ENCODE measurements at regions not wholly inside any gene's neighbourhood (a gene's known extent, or its start where the extent isn't known, plus 50 kb on each side); places are given as distances from the start of the nearest gene placed in this dataset.
A peak's percentile ranks its signal among the peaks of the same experiment; 100 is the strongest.
"Not testable (repeated sequence)": the region's sequence is repeated elsewhere in the genome, so short reads cannot be mapped to it uniquely, and the experiment has no call there.

GRCh38 chr17:20896153-20896649 is 146.6 kb downstream of the USP22 start:
- Histone ChIP-seq H3K9me3 (ENCODE audit: control insufficient read depth in 4 of 4, insufficient read depth in 3 of 4, low read length in 3 of 4) (peaks cover 0 to 6% (median 0%) of the 10 kb centered on the region in 4 donors), H3K27ac (ENCODE audit: low read depth in 1 of 2, low read length in 1 of 2) (no peak overlapping the region), H3K4me1 (ENCODE audit: control insufficient read depth in 5 of 5, insufficient read depth in 5 of 5, low read length in 5 of 5) (peaks cover 0 to 2% (median 0%) of the 10 kb centered on the region in 5 donors), H3K36me3 (ENCODE audit: control insufficient read depth in 4 of 4, insufficient read depth in 4 of 4, low read length in 4 of 4) (no peaks in the 10 kb centered on the region), H3K4me3 (no peak overlapping the region), H3K9ac (ENCODE audit: insufficient read depth in 1 of 2, low read length in 2 of 2) (no peak overlapping the region), H3K27me3 (ENCODE audit: control insufficient read depth in 3 of 3, insufficient read depth in 3 of 3, low read length in 2 of 3) (peaks cover 0 to 2% (median 0%) of the 10 kb centered on the region in 3 donors)
- DNase-seq (peak in 2 of 3 donors; percentile 12 to 13), ATAC-seq (ENCODE audit: insufficient read depth, low FRiP score) (no peak)
- TF ChIP-seq, protein P1, sequence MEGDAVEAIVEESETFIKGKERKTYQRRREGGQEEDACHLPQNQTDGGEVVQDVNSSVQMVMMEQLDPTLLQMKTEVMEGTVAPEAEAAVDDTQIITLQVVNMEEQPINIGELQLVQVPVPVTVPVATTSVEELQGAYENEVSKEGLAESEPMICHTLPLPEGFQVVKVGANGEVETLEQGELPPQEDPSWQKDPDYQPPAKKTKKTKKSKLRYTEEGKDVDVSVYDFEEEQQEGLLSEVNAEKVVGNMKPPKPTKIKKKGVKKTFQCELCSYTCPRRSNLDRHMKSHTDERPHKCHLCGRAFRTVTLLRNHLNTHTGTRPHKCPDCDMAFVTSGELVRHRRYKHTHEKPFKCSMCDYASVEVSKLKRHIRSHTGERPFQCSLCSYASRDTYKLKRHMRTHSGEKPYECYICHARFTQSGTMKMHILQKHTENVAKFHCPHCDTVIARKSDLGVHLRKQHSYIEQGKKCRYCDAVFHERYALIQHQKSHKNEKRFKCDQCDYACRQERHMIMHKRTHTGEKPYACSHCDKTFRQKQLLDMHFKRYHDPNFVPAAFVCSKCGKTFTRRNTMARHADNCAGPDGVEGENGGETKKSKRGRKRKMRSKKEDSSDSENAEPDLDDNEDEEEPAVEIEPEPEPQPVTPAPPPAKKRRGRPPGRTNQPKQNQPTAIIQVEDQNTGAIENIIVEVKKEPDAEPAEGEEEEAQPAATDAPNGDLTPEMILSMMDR (IDR thresholded peaks at IDR 0.05; ENCODE audit: control extremely low read depth, extremely low read depth) = no peak
- 55 to 80% methylated on average over 30 of the region's 30 CpGs for WGBS, 2 donors

GRCh38 chr17:20898726-20899125 is 144.1 kb downstream of the USP22 start:
- H3K27me3 ChIP-seq (ENCODE audit: control insufficient read depth in 3 of 3, insufficient read depth in 3 of 3, low read length in 2 of 3) = peaks cover 0 to 10% (median 6%) of the 10 kb centered on the region in 3 donors
- H3K9ac ChIP-seq (ENCODE audit: insufficient read depth in 1 of 2, low read length in 2 of 2); H3K27ac ChIP-seq (ENCODE audit: low read depth in 1 of 2, low read length in 1 of 2); H3K4me3 ChIP-seq; H3K9me3 ChIP-seq (ENCODE audit: control insufficient read depth in 4 of 4, insufficient read depth in 3 of 4, low read length in 3 of 4); H3K36me3 ChIP-seq (ENCODE audit: control insufficient read depth in 4 of 4, insufficient read depth in 4 of 4, low read length in 4 of 4); H3K4me1 ChIP-seq (ENCODE audit: control insufficient read depth in 5 of 5, insufficient read depth in 5 of 5, low read length in 5 of 5); DNase-seq; ATAC-seq (ENCODE audit: insufficient read depth, low FRiP score): not testable (repeated sequence)
- 61 to 68% methylated on average over 5 of the region's 5 CpGs for WGBS, 2 donors

DNA sequence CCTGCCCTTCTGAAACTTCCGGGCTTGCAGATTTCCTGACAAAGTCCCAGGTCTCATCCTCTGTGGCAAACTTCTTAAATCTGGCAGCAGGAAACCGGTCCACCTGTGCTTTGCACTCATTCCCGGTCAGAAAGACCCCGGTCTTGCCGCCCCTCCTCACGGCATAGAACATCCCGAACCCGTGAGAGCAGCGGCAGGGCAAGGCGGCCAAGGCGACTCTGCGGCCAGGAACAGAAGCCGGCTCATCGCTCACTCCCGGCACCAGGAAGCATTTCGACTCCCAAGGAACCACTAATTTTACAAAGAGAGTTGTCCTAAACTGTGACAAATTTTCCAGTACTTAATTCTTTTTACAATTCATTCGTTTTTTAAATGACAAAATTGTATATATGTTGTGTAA is 140.3 kb downstream of the USP22 start:
- DNase-seq; ATAC-seq (ENCODE audit: insufficient read depth, low FRiP score): not testable (repeated sequence)

DNA sequence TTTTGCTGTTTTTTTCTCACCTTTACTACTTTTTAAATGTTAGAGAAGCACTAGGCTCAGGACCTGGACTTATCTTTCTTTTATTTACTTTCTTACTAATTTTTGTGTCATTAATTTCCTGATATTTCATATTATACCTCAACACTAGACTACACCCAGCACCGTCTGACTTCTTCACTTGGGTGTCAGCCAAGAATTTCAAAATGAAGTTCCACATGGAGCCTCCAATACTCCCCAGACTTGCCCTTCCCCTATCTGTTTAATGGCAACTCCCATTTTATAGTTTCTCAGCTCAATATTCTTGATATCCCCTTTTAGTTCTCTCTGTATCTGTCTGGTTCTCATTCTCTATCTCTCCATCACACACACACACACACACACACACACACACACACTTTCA is 139.3 kb downstream of the USP22 start:
- H3K27me3 ChIP-seq (ENCODE audit: control insufficient read depth in 3 of 3, insufficient read depth in 3 of 3, low read length in 2 of 3) = peaks cover 0 to 10% (median 9%) of the 10 kb centered on the region in 3 donors
- not testable (repeated sequence) for ATAC-seq (ENCODE audit: insufficient read depth, low FRiP score); H3K27ac ChIP-seq (ENCODE audit: low read depth in 1 of 2, low read length in 1 of 2); H3K9me3 ChIP-seq (ENCODE audit: control insufficient read depth in 4 of 4, insufficient read depth in 3 of 4, low read length in 3 of 4); H3K36me3 ChIP-seq (ENCODE audit: control insufficient read depth in 4 of 4, insufficient read depth in 4 of 4, low read length in 4 of 4); H3K4me1 ChIP-seq (ENCODE audit: control insufficient read depth in 5 of 5, insufficient read depth in 5 of 5, low read length in 5 of 5); H3K9ac ChIP-seq (ENCODE audit: insufficient read depth in 1 of 2, low read length in 2 of 2); H3K4me3 ChIP-seq; DNase-seq
- 10 to 18% methylated on average over 1 of the region's 1 CpG for WGBS, 2 donors

More for the DNA sequence above, 140.3 kb downstream of the USP22 start:
- not testable (repeated sequence) for H3K36me3 ChIP-seq (ENCODE audit: control insufficient read depth in 4 of 4, insufficient read depth in 4 of 4, low read length in 4 of 4); H3K27ac ChIP-seq (ENCODE audit: low read depth in 1 of 2, low read length in 1 of 2); H3K4me3 ChIP-seq; H3K9me3 ChIP-seq (ENCODE audit: control insufficient read depth in 4 of 4, insufficient read depth in 3 of 4, low read length in 3 of 4); H3K4me1 ChIP-seq (ENCODE audit: control insufficient read depth in 5 of 5, insufficient read depth in 5 of 5, low read length in 5 of 5); H3K9ac ChIP-seq (ENCODE audit: insufficient read depth in 1 of 2, low read length in 2 of 2)
- H3K27me3 ChIP-seq (ENCODE audit: control insufficient read depth in 3 of 3, insufficient read depth in 3 of 3, low read length in 2 of 3) = peaks cover 0 to 10% (median 10%) of the 10 kb centered on the region in 3 donors
- WGBS, 2 donors = 20 to 29% methylated on average over 17 of the region's 17 CpGs

Measured in lung (tissue), 11 donors.